Skeletal muscle tissue (tissue), 3 donors: ENCODE measurements at regions not wholly inside any gene's neighbourhood (a gene's known extent, or its start where the extent isn't known, plus 50 kb on each side); places are given as distances from the start of the nearest gene placed in this dataset.
"Not testable (repeated sequence)": the region's sequence is repeated elsewhere in the genome, so short reads cannot be mapped to it uniquely, and the experiment has no call there.

Experiments used
- H3K27ac ChIP-seq: one replicate; pipeline ENCODE4 v1.7.0; 2013; ENCODE audit warnings: mild to moderate bottlenecking, low read depth, low read length, inconsistent platforms
- H3K27me3 ChIP-seq, 3 donors: one replicate each; pipeline ENCODE4 v1.7.0; 2013; ENCODE audit warnings: low read length in 3 of 3; ENCODE audit not compliant: control insufficient read depth in 3 of 3, insufficient read depth in 3 of 3
- H3K36me3 ChIP-seq, 3 donors: one replicate each; pipeline ENCODE4 v1.7.0; 2013; ENCODE audit warnings: low read length in 3 of 3; ENCODE audit not compliant: control insufficient read depth in 3 of 3, insufficient read depth in 3 of 3
- H3K4me1 ChIP-seq, 3 donors: one replicate each; pipeline ENCODE4 v1.7.0; 2013; ENCODE audit warnings: low read length in 3 of 3, mild to moderate bottlenecking in 3 of 3; ENCODE audit not compliant: control insufficient read depth in 3 of 3, insufficient read depth in 3 of 3
- H3K4me3 ChIP-seq, 3 donors: one replicate each; pipeline ENCODE4 v1.7.0; 2013; ENCODE audit warnings: low read length in 3 of 3
- H3K9ac ChIP-seq, 3 donors: one replicate each; pipeline ENCODE4 v1.7.0; 2013; ENCODE audit warnings: low read length in 3 of 3, mild to moderate bottlenecking in 3 of 3, moderate library complexity in 2 of 3, low read depth in 1 of 3
- H3K9me3 ChIP-seq, 3 donors: one replicate each; pipeline ENCODE4 v1.7.0; 2013; ENCODE audit warnings: low read length in 3 of 3; ENCODE audit not compliant: control insufficient read depth in 3 of 3
- donor health status: Osteomylitis.

GRCh38 chr21:38120679-38120983, 136.2 kb upstream of the KCNJ15 start:
- not testable (repeated sequence) for H3K27ac ChIP-seq, H3K9me3 ChIP-seq, H3K9ac ChIP-seq, H3K4me1 ChIP-seq, H3K27me3 ChIP-seq, H3K4me3 ChIP-seq, H3K36me3 ChIP-seq

GRCh38 chr21:38120984-38121855, 135.6 kb upstream of the KCNJ15 start:
- H3K36me3 ChIP-seq: no peaks in the 10 kb centered on the region
- no peak overlapping the region for H3K9ac ChIP-seq
- no peaks in the 10 kb centered on the region for H3K4me1 ChIP-seq
- peaks cover 0 to 4% (median 2%) of the 10 kb centered on the region in 3 donors for H3K27me3 ChIP-seq
- H3K4me3 ChIP-seq: no peak overlapping the region
- no peak overlapping the region for H3K27ac ChIP-seq
- no peaks in the 10 kb centered on the region for H3K9me3 ChIP-seq

GRCh38 chr21:38121888-38122720, 134.7 kb upstream of the KCNJ15 start:
- H3K9me3 ChIP-seq: no peaks in the 10 kb centered on the region
- H3K36me3 ChIP-seq: no peaks in the 10 kb centered on the region
- H3K4me1 ChIP-seq: no peaks in the 10 kb centered on the region
- no peak overlapping the region for H3K27ac ChIP-seq
- H3K4me3 ChIP-seq: no peak overlapping the region
- no peak overlapping the region for H3K9ac ChIP-seq
- peaks cover 0 to 4% (median 2%) of the 10 kb centered on the region in 3 donors for H3K27me3 ChIP-seq

- Histone ChIP-seq H3K9me3 (no peaks in the 10 kb centered on the region), H3K4me1 (no peaks in the 10 kb centered on the region), H3K4me3 (no peak overlapping the region), H3K9ac (no peak overlapping the region), H3K36me3 (no peaks in the 10 kb centered on the region), H3K27ac (no peak overlapping the region), H3K27me3 (peaks cover 0 to 4% (median 2%) of the 10 kb centered on the region in 3 donors)
These were observed 133.2 kb upstream of the KCNJ15 start for GRCh38 chr21:38123626-38124025.

- no peaks in the 10 kb centered on the region for H3K9me3 ChIP-seq
- H3K4me3 ChIP-seq: no peak overlapping the region
- H3K9ac ChIP-seq: no peak overlapping the region
- no peak overlapping the region for H3K27ac ChIP-seq
- H3K4me1 ChIP-seq: no peaks in the 10 kb centered on the region
- H3K36me3 ChIP-seq: no peaks in the 10 kb centered on the region
- peaks cover 0 to 4% (median 2%) of the 10 kb centered on the region in 3 donors for H3K27me3 ChIP-seq
These were observed 130.0 kb upstream of the KCNJ15 start for GRCh38 chr21:38126666-38127303.

GRCh38 chr21:38129711-38130110, 127.1 kb upstream of the KCNJ15 start:
- Histone ChIP-seq H3K36me3 (no peaks in the 10 kb centered on the region), H3K4me3 (no peak overlapping the region), H3K9me3 (no peaks in the 10 kb centered on the region), H3K4me1 (no peaks in the 10 kb centered on the region), H3K27me3 (peaks cover 0 to 6% (median 0%) of the 10 kb centered on the region in 3 donors), H3K9ac (no peak overlapping the region), H3K27ac (no peak overlapping the region)

- H3K4me3 ChIP-seq: no peak overlapping the region
- no peak overlapping the region for H3K27ac ChIP-seq
- no peaks in the 10 kb centered on the region for H3K4me1 ChIP-seq
- no peak overlapping the region for H3K9ac ChIP-seq
- peaks cover 0 to 6% (median 0%) of the 10 kb centered on the region in 3 donors for H3K27me3 ChIP-seq
- H3K36me3 ChIP-seq: no peaks in the 10 kb centered on the region
- H3K9me3 ChIP-seq: no peaks in the 10 kb centered on the region
These were observed 123.6 kb upstream of the KCNJ15 start for GRCh38 chr21:38133240-38133639.

GRCh38 chr21:38134084-38134873, 122.5 kb upstream of the KCNJ15 start:
- H3K4me3 ChIP-seq: no peak overlapping the region
- peaks cover 0 to 6% (median 0%) of the 10 kb centered on the region in 3 donors for H3K27me3 ChIP-seq
- no peak overlapping the region for H3K9ac ChIP-seq
- H3K9me3 ChIP-seq: no peaks in the 10 kb centered on the region
- H3K4me1 ChIP-seq: no peaks in the 10 kb centered on the region
- no peaks in the 10 kb centered on the region for H3K36me3 ChIP-seq
- H3K27ac ChIP-seq: no peak overlapping the region

GRCh38 chr21:38136201-38136600, 120.6 kb upstream of the KCNJ15 start:
- Histone ChIP-seq H3K27me3 (peaks cover 0 to 2% (median 0%) of the 10 kb centered on the region in 3 donors), H3K36me3 (no peaks in the 10 kb centered on the region), H3K9me3 (no peaks in the 10 kb centered on the region), H3K4me1 (peaks cover 0 to 3% (median 0%) of the 10 kb centered on the region in 3 donors), H3K27ac (no peak overlapping the region), H3K9ac (no peak overlapping the region), H3K4me3 (no peak overlapping the region)
